Activated CD4-positive, alpha-beta T cell treated with anti-CD3 and anti-CD28 coated beads, Interleukin-2, amount 50 U/mL, for 24 hours (primary cell): ENCODE measurements at regions not wholly inside any gene's neighbourhood (a gene's known extent, or its start where the extent isn't known, plus 50 kb on each side); places are given as distances from the start of the nearest gene placed in this dataset.

Source experiments
- DNase-seq, 2 donors: peaks; one replicate each; pipeline ENCODE4 v3.0.0-alpha.2; 2020; ENCODE audit warnings: low read depth in 1 of 2, low spot score in 1 of 2

DNA sequence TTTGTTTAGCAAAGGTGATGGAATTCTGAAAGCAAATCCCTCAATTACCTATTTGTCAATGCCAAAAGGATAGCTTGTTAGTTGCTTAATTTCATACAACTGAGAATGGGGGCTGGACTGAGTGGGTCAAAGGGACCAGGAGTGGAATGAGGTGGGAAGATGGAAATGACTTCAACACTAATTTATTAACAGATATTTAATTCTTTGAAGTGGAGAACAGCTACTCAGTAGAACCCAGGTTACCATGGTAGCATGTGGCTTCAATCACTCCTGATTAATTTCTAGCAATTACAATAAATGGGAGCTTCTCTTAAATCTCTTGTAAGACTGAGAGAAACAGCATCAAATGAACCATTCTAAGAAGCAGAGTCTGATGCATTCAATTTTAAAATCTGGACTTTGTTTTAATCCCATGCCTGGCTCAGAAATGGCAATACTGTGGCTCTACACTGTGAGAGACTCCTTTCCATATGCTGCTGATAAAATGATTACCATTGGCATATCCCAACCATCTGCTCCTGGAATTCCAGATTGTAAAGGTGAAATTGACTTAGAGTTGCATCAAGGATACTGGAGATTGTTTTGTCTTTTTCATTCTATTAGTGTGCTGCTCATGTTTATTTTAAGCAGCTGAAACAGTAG is 607.8 kb downstream of the SNAPC1 start:
- no peak for DNase-seq

DNA sequence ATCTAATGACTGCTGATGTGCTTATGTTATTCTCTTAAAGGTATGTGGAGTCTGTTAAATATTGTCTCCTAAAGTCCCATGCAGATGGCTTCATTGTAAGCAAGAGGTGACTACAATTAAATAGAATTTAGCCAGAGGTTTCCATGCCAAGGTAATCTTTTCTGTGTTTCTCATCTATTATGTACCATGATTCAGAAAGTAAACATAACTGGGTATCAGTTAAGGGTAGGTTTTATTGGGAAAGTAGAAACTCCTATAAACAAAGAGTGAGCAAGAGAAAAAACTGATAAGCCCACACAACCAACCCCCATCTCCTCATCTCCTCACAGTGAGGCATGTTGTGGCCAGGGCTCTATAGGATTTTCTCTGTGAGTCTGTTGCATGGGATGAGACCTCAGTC is 611.7 kb downstream of the SNAPC1 start:
- no peak for DNase-seq

- DNase-seq = no peak
Observed at GRCh38 chr14:62378057-62378456, 615.8 kb downstream of the SNAPC1 start.

GRCh38 chr14:62381311-62382070 is 619.3 kb downstream of the SNAPC1 start:
- DNase-seq = no peak

DNA sequence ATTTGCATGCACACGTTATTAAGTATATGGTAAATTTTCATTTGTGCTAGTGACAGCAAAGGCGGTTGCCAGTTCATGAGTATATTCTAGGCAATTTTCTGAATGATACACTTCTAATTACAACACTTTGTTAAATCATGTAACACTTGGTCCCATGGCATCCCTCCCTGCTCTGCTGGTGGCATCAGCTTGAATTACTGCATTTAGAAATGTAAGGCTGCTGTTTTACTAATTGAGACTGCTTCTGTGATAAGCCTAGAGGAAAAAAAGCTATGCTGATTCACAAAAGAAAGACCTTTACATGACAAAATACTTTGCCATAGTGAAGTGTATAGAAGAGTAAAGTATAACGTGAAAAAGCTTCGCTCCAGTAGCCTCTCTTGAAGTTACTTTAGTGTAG is 636.1 kb downstream of the KCNH5 start:
- DNase-seq = no peak

GRCh38 chr14:62409626-62410300 is 635.5 kb downstream of the KCNH5 start:
- DNase-seq = no peak

DNA sequence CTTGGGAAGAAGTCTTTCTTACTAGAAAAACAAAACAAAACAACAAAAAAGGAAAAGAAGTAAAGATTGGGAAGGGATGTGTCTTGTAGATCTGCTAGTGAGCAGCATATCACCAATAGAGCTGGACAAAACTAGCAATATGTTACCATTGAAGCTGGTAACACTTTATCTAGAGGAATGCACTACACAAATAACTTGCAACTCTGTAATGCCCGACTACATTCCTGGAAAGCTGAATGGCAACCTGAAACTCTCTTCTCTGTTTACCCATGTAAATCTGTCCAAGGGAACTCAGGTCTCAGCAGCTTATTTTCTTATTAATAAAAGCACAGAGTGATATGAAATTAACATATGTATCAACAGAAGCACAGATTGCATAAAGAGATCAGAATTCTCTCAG is 624.4 kb downstream of the KCNH5 start:
- no peak for DNase-seq

- DNase-seq = no peak
Observed at GRCh38 chr14:62428429-62429203, 616.6 kb downstream of the KCNH5 start.

GRCh38 chr14:62429683-62430082 is 615.6 kb downstream of the KCNH5 start:
- DNase-seq = no peak

DNA sequence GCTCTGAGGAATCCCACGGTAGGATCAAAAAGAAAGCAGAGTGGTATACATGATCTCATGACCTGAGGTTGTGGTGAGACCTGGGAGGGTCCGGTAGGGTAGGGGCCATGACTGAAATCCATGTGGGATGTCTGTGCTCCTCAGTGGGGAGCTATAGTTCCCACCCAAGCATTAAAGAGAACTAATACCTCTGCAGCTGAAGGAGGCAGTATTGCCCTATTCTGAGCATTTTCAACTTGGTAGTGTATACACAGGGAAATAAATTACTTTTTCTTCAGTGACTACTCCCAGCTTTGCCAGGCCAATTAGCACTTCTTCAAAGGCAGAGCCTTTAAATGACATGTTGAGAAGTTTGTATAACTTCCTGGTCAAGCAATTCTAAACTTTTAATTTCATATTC is 613.8 kb downstream of the KCNH5 start:
- DNase-seq = no peak

- no peak for DNase-seq
Observed at GRCh38 chr14:62432955-62433354, 612.3 kb downstream of the KCNH5 start.

- no peak for DNase-seq
Observed at GRCh38 chr14:62436261-62436660, 609.0 kb downstream of the KCNH5 start.

DNA sequence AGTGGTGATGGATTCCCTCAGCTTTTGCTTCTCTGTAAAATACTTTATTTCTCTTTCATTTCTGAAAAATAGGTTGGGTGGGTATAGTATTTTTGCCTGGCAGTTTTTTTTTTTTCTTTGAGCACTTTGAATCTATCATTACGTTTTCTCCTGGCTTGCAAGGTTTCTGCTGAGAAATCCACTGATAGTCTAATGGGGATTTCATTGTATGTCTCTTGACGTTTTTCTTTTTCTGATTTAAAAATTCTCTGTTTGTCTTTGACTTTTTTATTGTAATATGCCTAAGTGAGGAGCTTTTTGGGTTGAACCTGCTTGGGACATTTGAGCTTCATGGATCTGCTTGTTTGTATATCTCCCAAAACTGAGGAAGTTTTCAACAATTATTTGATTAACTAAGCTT is 606.0 kb downstream of the KCNH5 start:
- DNase-seq = no peak

DNA sequence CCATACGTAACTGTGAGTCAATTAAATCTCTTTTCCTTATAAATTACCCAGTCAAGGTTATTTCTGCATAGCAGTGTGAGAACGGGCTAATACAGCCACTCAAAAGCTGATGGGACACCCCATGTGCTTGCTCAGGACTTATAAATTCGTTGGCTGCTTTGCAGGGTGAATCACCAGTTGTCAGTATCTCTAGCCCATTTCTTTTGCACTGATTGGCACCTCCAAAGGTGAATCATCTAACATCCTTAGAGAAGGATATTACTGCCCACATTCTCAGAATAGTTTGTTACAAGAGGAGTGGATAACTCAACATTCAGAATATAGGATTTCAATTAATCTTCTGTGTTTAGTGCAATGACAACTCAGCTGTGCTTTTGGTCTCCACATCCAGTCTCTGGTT is 601.5 kb downstream of the KCNH5 start:
- DNase-seq = no peak

DNA sequence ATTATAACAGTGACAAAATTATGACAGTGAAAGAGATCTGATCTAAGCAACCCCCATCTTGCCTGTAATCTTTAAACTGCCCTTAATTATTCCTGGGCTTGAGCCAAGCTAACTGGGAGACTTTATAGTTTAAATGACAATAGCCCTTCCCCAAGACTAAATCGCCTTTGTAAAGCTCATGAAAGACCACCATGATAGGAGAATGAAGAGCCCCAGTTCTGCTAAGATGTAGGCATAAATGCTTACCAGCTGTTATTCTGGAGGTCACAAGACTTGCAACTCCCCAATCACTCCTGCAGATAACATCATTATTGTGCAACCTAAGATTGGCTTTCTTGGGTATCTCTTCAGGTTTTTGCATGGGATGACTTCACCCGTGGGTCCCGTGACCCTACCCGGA is 599.7 kb downstream of the KCNH5 start:
- no peak for DNase-seq

DNA sequence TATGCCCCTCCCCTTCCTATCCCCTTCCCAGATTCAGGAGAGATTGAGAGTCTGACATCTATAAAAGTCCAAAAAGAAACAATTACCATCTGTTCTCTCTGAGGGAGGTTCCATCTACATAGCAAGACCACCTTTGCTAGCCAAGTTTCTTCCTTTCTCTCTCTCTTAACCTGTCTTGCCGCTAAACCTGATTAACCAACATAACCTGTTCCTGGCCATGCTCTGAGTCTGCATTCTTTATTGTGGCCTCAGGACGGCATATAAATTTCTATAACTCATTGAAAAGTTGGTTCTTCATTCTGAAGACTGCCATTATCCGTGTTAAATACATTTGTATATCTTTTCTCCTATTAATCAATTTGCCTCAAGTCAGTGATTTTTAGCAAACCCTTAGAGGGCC is 594.0 kb downstream of the KCNH5 start:
- no peak for DNase-seq

DNA sequence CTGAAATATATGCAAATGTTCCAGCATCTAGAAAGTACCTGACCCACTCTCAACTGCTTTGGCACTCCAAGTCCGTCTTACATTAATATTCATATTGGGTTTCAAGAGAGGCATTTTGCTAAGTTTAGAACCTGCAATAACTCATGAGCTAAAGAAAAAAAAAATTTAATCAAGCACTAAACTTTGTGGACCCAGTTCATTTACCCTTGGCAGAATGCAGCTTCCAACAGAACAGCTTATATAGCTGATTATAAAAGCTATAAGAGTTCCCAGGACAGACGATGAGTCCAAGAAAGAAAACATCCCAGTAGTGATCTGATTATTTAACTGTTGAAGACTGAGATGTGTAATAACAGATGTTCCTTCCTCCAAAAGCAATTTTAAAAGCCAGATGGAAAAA is 592.0 kb downstream of the KCNH5 start:
- no peak for DNase-seq

DNA sequence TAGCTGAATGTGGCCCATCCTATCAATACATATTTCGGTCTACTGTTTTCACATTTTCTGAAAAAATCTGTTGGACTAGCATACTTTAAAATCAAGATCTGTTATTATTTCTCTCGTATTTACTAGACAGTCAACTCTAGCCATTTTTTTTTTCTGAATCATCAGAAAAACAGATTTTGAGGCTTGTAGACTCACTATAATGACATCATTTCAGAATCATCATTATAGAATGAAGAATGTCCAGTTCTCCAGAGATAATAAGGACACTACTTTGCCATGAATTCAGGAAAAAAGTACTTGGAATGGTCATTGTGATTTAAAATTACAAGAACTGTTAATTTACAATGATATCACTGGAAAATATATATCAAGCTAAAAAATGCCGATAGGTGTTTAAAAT is 589.8 kb downstream of the KCNH5 start:
- no peak for DNase-seq

DNA sequence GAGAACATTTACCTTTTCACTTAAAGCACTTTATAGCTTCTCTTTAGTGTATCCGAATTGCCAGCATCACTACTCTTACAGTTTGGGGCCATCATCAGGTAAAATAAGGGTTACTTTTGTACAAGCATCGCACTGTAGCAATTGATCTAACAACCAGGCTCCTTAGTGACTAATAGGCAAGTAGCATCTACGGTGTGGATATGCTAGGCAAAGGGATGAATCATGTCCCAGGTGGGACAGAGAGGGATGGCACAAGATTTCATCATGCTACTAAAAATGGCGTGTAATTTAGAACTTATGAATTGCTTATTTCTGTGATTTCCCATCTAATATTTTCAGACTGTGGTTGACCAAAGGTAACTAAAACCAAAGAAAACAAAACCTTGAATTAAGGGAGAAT is 582.3 kb downstream of the KCNH5 start:
- DNase-seq = no peak

DNA sequence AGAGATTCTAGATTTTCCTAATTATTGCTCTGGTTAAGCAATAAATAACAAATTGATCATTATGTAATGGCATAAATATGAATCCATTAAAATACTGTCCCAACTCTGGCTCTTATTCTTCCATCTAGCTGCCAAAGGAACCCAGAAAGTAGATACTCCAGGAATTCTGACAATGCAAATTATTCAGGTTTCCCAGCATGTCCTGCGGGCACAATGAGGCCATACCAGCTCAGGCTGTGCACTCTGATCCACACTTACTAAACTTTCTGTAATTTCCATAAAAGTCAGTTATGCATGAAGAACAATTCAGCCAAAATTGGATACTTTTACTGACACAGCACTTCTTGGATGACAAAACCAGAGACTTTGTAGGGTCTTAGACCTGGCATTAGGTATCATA is 576.3 kb downstream of the KCNH5 start:
- DNase-seq = no peak

DNA sequence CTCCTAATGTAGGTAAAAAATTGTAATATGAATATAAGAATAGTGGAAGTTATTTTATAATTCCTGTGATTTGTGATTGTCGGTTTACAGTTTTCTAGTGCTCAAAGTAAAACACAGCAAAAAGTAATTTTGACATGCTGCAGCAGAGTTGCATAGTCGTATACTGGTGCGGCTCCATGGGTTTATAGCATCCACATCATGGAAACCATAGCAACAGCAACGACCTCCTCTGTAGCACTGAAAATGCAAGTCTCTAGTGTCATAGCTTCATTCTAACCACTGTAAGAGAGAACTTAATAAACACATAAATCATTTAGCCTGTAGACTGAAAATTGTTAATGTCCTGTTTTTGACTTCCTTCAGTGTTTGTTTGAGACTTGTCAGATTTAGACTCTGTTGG is 574.3 kb downstream of the KCNH5 start:
- DNase-seq = no peak

DNA sequence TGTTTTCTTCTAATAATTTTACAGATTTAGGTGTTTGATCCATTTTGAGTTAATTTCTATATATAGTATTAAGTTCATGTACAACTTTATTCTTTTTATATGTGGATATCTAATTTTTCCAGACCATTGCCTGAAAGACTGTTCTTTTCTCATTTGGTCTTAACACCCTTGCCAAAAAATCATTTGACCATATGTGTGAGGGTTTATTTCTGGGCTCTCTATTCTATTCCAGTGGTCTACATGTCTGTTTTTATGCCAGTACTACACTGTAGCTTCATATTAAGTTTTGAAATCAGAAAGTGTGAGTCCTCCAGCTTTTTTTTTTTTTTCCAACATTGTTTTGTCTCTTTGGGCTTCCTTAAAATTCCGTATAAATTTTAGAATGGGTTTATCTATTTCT is 554.1 kb downstream of the KCNH5 start:
- DNase-seq = no peak
